ENCODE measurements at regions not wholly inside any gene's neighbourhood (a gene's known extent, or its start where the extent isn't known, plus 50 kb on each side); places are given as distances from the start of the nearest gene placed in this dataset.

DNA sequence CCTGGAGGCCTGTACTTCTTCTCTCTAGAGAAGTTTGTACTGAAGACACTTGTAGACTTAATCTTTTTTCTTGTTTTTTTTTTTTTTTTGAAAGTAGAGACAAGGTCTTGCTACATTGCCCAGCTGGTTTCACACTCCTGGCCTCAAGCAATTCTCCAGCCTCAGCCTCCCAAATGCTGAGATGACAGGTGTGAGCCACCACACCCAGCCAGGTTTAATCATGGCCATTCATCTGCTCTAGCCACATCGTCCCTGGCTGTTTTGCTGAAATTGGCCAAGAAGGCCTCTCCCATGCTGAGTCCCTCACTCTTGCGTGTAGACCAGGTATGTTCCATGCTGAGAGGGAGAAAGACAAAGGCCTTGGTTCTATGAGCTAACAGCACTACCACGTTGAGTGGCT lies 176.2 kb downstream of the JCAD start:
- WGBS, 2 donors (ENCODE audit: extremely low coverage in 2 of 2, insufficient read length in 2 of 2, insufficient replicate concordance in 1 of 2): no CpG with 5 or more reads among the region's 3 CpGs

DNA sequence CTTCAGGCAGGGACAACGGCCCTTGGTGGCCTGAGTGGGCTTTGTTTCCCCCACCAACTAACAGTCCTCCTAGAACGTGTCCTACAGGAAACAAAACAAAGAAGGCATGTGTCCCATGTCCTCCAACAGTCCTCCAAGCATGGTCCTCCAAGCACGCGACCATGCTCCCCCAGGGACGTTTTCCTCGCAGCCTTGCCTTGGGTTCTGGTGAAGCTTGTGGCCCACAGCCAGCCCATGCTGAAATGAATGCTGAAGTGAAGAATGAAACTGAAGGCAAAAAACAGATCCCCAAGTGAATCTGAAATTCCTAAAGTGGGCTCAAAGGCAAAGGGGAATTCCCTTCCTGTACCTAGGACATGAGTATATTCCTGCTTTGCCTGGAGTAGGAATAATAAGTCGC lies 176.6 kb downstream of the JCAD start:
- Histone ChIP-seq H2BK120ac (ENCODE audit: low read depth, low read length) (no peak overlapping the region), H3K4me2 (ENCODE audit: insufficient read depth, low read length, poor library complexity, severe bottlenecking) (no peak overlapping the region), H2BK15ac (ENCODE audit: low read length) (no peak overlapping the region), H3K4ac (ENCODE audit: low read length) (no peak overlapping the region), H2BK12ac (ENCODE audit: low read length) (no peak overlapping the region), H2AK5ac (ENCODE audit: low read depth, low read length) (no peak overlapping the region), H2BK5ac (ENCODE audit: low read length) (no peak overlapping the region), H3K27ac (replicated peaks; ENCODE audit: low read length) (no peak overlapping the region), H3K27me3 (ENCODE audit: control insufficient read depth in 3 of 3, insufficient read depth in 3 of 3, low read depth in 1 of 3, low read length in 3 of 3) (no peaks in the 10 kb centered on the region), H3K4me1 (ENCODE audit: control insufficient read depth in 2 of 2, insufficient read depth in 1 of 2, low read depth in 1 of 2, low read length in 2 of 2) (no peaks in the 10 kb centered on the region), H4K91ac (ENCODE audit: low read depth, low read length, poor library complexity) (no peak overlapping the region), H2AFZ (ENCODE audit: low read length) (no peak overlapping the region), H3K23ac (ENCODE audit: low read depth, low read length, poor library complexity) (no peak overlapping the region), H3K9ac (ENCODE audit: low read depth, low read length, poor library complexity) (no peak overlapping the region), H3K36me3 (replicated peaks in 1 of 2; ENCODE audit: control insufficient read depth in 2 of 2, insufficient read depth in 2 of 2, low read length in 2 of 2) (no peaks in the 10 kb centered on the region), H3K18ac (ENCODE audit: low read length) (no peak overlapping the region), H4K8ac (ENCODE audit: low read depth, low read length) (no peak overlapping the region), H3K14ac (ENCODE audit: low read length) (no peak overlapping the region), H3K9me3 (replicated peaks in 1 of 2; ENCODE audit: control insufficient read depth in 2 of 2, insufficient read depth in 1 of 2, low read depth in 1 of 2, low read length in 2 of 2) (peaks cover 0 to 2% of the 10 kb centered on the region in 2 donors), H3K79me1 (ENCODE audit: low read depth, low read length) (no peaks in the 10 kb centered on the region), H3K4me3 (ENCODE audit: low read length in 2 of 2) (no peak overlapping the region)
- WGBS, 2 donors (ENCODE audit: extremely low coverage in 2 of 2, insufficient read length in 2 of 2, insufficient replicate concordance in 1 of 2): no CpG with 5 or more reads among the region's 7 CpGs
- DNase-seq (ENCODE audit: low spot score): no peak

More for the DNA sequence above, 176.2 kb downstream of the JCAD start:
- H3K9ac ChIP-seq (ENCODE audit: low read depth, low read length, poor library complexity): no peak overlapping the region
- no peak overlapping the region for H2BK120ac ChIP-seq (ENCODE audit: low read depth, low read length)
- H3K79me1 ChIP-seq (ENCODE audit: low read depth, low read length): no peaks in the 10 kb centered on the region
- H2BK5ac ChIP-seq (ENCODE audit: low read length): no peak overlapping the region
- no peak overlapping the region for H2BK12ac ChIP-seq (ENCODE audit: low read length)
- H3K4me2 ChIP-seq (ENCODE audit: insufficient read depth, low read length, poor library complexity, severe bottlenecking): no peak overlapping the region
- peaks cover 0 to 2% of the 10 kb centered on the region in 2 donors for H3K9me3 ChIP-seq (replicated peaks in 1 of 2; ENCODE audit: control insufficient read depth in 2 of 2, insufficient read depth in 1 of 2, low read depth in 1 of 2, low read length in 2 of 2)
- H3K4me3 ChIP-seq (ENCODE audit: low read length in 2 of 2): no peak overlapping the region
- no peaks in the 10 kb centered on the region for H3K36me3 ChIP-seq (replicated peaks in 1 of 2; ENCODE audit: control insufficient read depth in 2 of 2, insufficient read depth in 2 of 2, low read length in 2 of 2)
- no peak overlapping the region for H3K18ac ChIP-seq (ENCODE audit: low read length)
- no peak overlapping the region for H2BK15ac ChIP-seq (ENCODE audit: low read length)
- H4K8ac ChIP-seq (ENCODE audit: low read depth, low read length): no peak overlapping the region
- no peak overlapping the region for H3K23ac ChIP-seq (ENCODE audit: low read depth, low read length, poor library complexity)
- no peak for DNase-seq (ENCODE audit: low spot score)
- H3K4ac ChIP-seq (ENCODE audit: low read length): no peak overlapping the region
- H3K14ac ChIP-seq (ENCODE audit: low read length): no peak overlapping the region
- no peak overlapping the region for H3K27ac ChIP-seq (replicated peaks; ENCODE audit: low read length)
- H3K4me1 ChIP-seq (ENCODE audit: control insufficient read depth in 2 of 2, insufficient read depth in 1 of 2, low read depth in 1 of 2, low read length in 2 of 2): no peaks in the 10 kb centered on the region
- no peak overlapping the region for H2AK5ac ChIP-seq (ENCODE audit: low read depth, low read length)
- no peaks in the 10 kb centered on the region for H3K27me3 ChIP-seq (ENCODE audit: control insufficient read depth in 3 of 3, insufficient read depth in 3 of 3, low read depth in 1 of 3, low read length in 3 of 3)
- H4K91ac ChIP-seq (ENCODE audit: low read depth, low read length, poor library complexity): no peak overlapping the region
- H2AFZ ChIP-seq (ENCODE audit: low read length): no peak overlapping the region

DNA sequence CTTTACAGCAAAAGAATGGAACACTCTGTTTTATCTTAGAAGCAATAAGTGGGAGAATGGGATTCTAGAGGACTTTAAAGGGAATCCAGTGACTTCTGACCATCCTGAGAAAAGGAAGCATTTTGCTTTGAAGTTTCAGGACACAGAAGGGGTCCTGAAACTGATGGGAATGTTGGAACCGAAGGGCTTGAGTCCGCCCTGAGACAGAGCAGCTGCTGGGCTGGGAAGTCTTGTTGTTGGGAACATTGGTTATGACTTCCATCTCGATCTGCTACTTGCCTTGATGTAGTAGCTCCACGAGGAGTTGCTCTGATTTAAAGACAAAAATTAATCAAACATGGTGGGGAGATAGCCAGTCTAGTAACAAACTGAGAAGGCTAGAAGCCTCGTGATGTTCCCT lies 177.6 kb downstream of the JCAD start:
- Histone ChIP-seq H3K27me3 (ENCODE audit: control insufficient read depth in 3 of 3, insufficient read depth in 3 of 3, low read depth in 1 of 3, low read length in 3 of 3) (no peaks in the 10 kb centered on the region), H3K23ac (ENCODE audit: low read depth, low read length, poor library complexity) (no peak overlapping the region), H3K4me1 (ENCODE audit: control insufficient read depth in 2 of 2, insufficient read depth in 1 of 2, low read depth in 1 of 2, low read length in 2 of 2) (no peaks in the 10 kb centered on the region), H2BK15ac (ENCODE audit: low read length) (no peak overlapping the region), H3K4ac (ENCODE audit: low read length) (no peak overlapping the region), H3K4me2 (ENCODE audit: insufficient read depth, low read length, poor library complexity, severe bottlenecking) (no peak overlapping the region), H3K14ac (ENCODE audit: low read length) (no peak overlapping the region), H3K36me3 (replicated peaks in 1 of 2; ENCODE audit: control insufficient read depth in 2 of 2, insufficient read depth in 2 of 2, low read length in 2 of 2) (no peaks in the 10 kb centered on the region), H4K91ac (ENCODE audit: low read depth, low read length, poor library complexity) (no peak overlapping the region), H2BK120ac (ENCODE audit: low read depth, low read length) (no peak overlapping the region), H3K9ac (ENCODE audit: low read depth, low read length, poor library complexity) (no peak overlapping the region), H2AK5ac (ENCODE audit: low read depth, low read length) (no peak overlapping the region), H4K8ac (ENCODE audit: low read depth, low read length) (no peak overlapping the region), H2BK12ac (ENCODE audit: low read length) (no peak overlapping the region), H3K79me1 (ENCODE audit: low read depth, low read length) (no peaks in the 10 kb centered on the region), H3K27ac (replicated peaks; ENCODE audit: low read length) (no peak overlapping the region), H3K18ac (ENCODE audit: low read length) (no peak overlapping the region), H3K4me3 (ENCODE audit: low read length in 2 of 2) (no peak overlapping the region), H3K9me3 (replicated peaks in 1 of 2; ENCODE audit: control insufficient read depth in 2 of 2, insufficient read depth in 1 of 2, low read depth in 1 of 2, low read length in 2 of 2) (peaks cover 0 to 2% of the 10 kb centered on the region in 2 donors), H2BK5ac (ENCODE audit: low read length) (no peak overlapping the region), H2AFZ (ENCODE audit: low read length) (no peak overlapping the region)
- WGBS, 2 donors (ENCODE audit: extremely low coverage in 2 of 2, insufficient read length in 2 of 2, insufficient replicate concordance in 1 of 2): no CpG with 5 or more reads among the region's 5 CpGs
- DNase-seq (ENCODE audit: low spot score): no peak

DNA sequence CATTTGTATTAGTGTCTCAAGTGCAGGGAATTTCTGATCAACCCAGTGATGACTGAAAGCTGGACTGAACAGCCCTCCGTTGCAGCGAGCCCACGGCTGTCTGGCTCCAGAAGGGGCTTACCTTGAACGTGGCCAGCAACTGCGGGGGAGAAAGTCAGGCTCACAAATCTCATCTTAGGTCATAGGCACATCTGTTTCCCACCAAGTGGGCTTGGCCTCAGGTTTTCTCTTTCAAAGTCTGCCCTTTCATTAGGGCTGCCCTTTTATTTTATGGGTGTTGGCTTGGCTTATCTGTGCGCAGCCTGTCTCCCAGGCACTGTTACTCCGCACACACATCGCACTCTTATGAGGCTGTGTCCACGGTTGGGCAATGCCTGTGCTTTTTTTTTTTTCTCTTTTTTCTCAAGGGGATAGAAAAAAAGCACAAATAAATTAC lies 178.0 kb downstream of the JCAD start:
- H3K9ac ChIP-seq (ENCODE audit: low read depth, low read length, poor library complexity): no peak overlapping the region
- H3K4me2 ChIP-seq (ENCODE audit: insufficient read depth, low read length, poor library complexity, severe bottlenecking): no peak overlapping the region
- no peak overlapping the region for H2AK5ac ChIP-seq (ENCODE audit: low read depth, low read length)
- no peak overlapping the region for H2BK15ac ChIP-seq (ENCODE audit: low read length)
- no peaks in the 10 kb centered on the region for H3K4me1 ChIP-seq (ENCODE audit: control insufficient read depth in 2 of 2, insufficient read depth in 1 of 2, low read depth in 1 of 2, low read length in 2 of 2)
- no peaks in the 10 kb centered on the region for H3K36me3 ChIP-seq (replicated peaks in 1 of 2; ENCODE audit: control insufficient read depth in 2 of 2, insufficient read depth in 2 of 2, low read length in 2 of 2)
- H3K4ac ChIP-seq (ENCODE audit: low read length): no peak overlapping the region
- H4K8ac ChIP-seq (ENCODE audit: low read depth, low read length): no peak overlapping the region
- no peak overlapping the region for H2BK120ac ChIP-seq (ENCODE audit: low read depth, low read length)
- no peaks in the 10 kb centered on the region for H3K27me3 ChIP-seq (ENCODE audit: control insufficient read depth in 3 of 3, insufficient read depth in 3 of 3, low read depth in 1 of 3, low read length in 3 of 3)
- no peak overlapping the region for H2BK5ac ChIP-seq (ENCODE audit: low read length)
- no peak overlapping the region for H2BK12ac ChIP-seq (ENCODE audit: low read length)
- no peak for DNase-seq (ENCODE audit: low spot score)
- no peak overlapping the region for H4K91ac ChIP-seq (ENCODE audit: low read depth, low read length, poor library complexity)
- no peaks in the 10 kb centered on the region for H3K79me1 ChIP-seq (ENCODE audit: low read depth, low read length)
- WGBS, 2 donors (ENCODE audit: extremely low coverage in 2 of 2, insufficient read length in 2 of 2, insufficient replicate concordance in 1 of 2): no CpG with 5 or more reads among the region's 9 CpGs
- H3K23ac ChIP-seq (ENCODE audit: low read depth, low read length, poor library complexity): no peak overlapping the region
- no peak overlapping the region for H3K27ac ChIP-seq (replicated peaks; ENCODE audit: low read length)
- no peak overlapping the region for H3K4me3 ChIP-seq (ENCODE audit: low read length in 2 of 2)
- H2AFZ ChIP-seq (ENCODE audit: low read length): no peak overlapping the region
- H3K9me3 ChIP-seq (replicated peaks in 1 of 2; ENCODE audit: control insufficient read depth in 2 of 2, insufficient read depth in 1 of 2, low read depth in 1 of 2, low read length in 2 of 2): peaks cover 0 to 2% of the 10 kb centered on the region in 2 donors
- H3K14ac ChIP-seq (ENCODE audit: low read length): no peak overlapping the region
- no peak overlapping the region for H3K18ac ChIP-seq (ENCODE audit: low read length)

Data from neuronal stem cell (in vitro differentiated cells).